OCI-LY7 (cell line): ENCODE measurements at regions not wholly inside any gene's neighbourhood (a gene's known extent, or its start where the extent isn't known, plus 50 kb on each side); places are given as distances from the start of the nearest gene placed in this dataset.

ENCODE experiments used
- BruUV-seq: library from RNA; stranded (reverse); fragments of 400-500 nt; replicated peaks from 2 replicates; lab custom pipeline; 2021; lab: Mats Ljungman, UMichigan
- CTCF ChIA-PET: fragments of 300-600 bp; sonication (Branson Sonifier 250); formaldehyde crosslinking; loops from one replicate; lab custom pipeline; 2022; ENCODE audit warnings: antibody characterized with exemption; ENCODE audit not compliant: unreplicated experiment; lab: Charles Lee
- POLR2A ChIA-PET: fragments of 300-600 bp; sonication (Branson Sonifier 250); formaldehyde crosslinking; loops from one replicate; lab custom pipeline; 2022; ENCODE audit warnings: antibody characterized with exemption; lab: Charles Lee
- DNase-seq: peaks from one replicate; pipeline ENCODE4 v3.0.0-alpha.2; 2015; ENCODE audit warnings: low spot score
- H2AFZ ChIP-seq: fragments of 200-600 bp; sonication (generic), shearing (Covaris generic); 2 replicates; pipeline ENCODE4 v1.6.1; 2014; ENCODE audit warnings: mild to moderate bottlenecking, antibody characterized with exemption, low read length, moderate library complexity
- H3K27ac ChIP-seq: fragments of 200-600 bp; sonication (generic); 2 replicates; pipeline ENCODE4 v1.5.1; 2014; ENCODE audit warnings: mixed run types, low read depth, mild to moderate bottlenecking, moderate library complexity, low read length, inconsistent platforms; ENCODE audit not compliant: poor library complexity, severe bottlenecking
- H3K36me3 ChIP-seq: fragments of 200-600 bp; sonication (generic); 2 replicates; pipeline ENCODE4 v1.6.1; 2014; ENCODE audit warnings: mild to moderate bottlenecking, antibody characterized with exemption, low read length, moderate library complexity, mixed read lengths; ENCODE audit not compliant: insufficient read depth
- H3K4me1 ChIP-seq: fragments of 200-600 bp; sonication (generic); 2 replicates; pipeline ENCODE4 v1.5.1; 2014; ENCODE audit warnings: mild to moderate bottlenecking, low read length; ENCODE audit not compliant: insufficient read depth, poor library complexity, severe bottlenecking
- H3K4me2 ChIP-seq: fragments of 200-600 bp; sonication (generic); 2 replicates; pipeline ENCODE4 v1.6.1; 2014; ENCODE audit warnings: mild to moderate bottlenecking, low read length
- H3K4me3 ChIP-seq: fragments of 200-600 bp; sonication (generic); 2 replicates; pipeline ENCODE4 v1.5.1; 2014; ENCODE audit warnings: mild to moderate bottlenecking, low read depth, low read length; ENCODE audit not compliant: poor library complexity, severe bottlenecking
- H3K79me2 ChIP-seq: fragments of 200-600 bp; sonication (generic); 2 replicates; pipeline ENCODE4 v1.6.1; 2016; ENCODE audit warnings: low read depth, mild to moderate bottlenecking, low read length, moderate library complexity, mixed read lengths; ENCODE audit not compliant: insufficient read depth
- H3K9me2 ChIP-seq: fragments of 200-600 bp; sonication (generic); 2 replicates; pipeline ENCODE4 v1.6.1; 2016; ENCODE audit warnings: mild to moderate bottlenecking, low read length, mixed read lengths; ENCODE audit not compliant: insufficient read depth
- H3K9me3 ChIP-seq: fragments of 200-600 bp; sonication (generic); 2 replicates; pipeline ENCODE4 v1.6.1; 2014; ENCODE audit warnings: mild to moderate bottlenecking, mixed run types, low read length, mixed read lengths
- H4K20me1 ChIP-seq: fragments of 200-600 bp; sonication (generic); 2 replicates; pipeline ENCODE4 v1.6.1; 2014; ENCODE audit warnings: mild to moderate bottlenecking, antibody characterized with exemption, low read length, moderate library complexity, mixed read lengths; ENCODE audit not compliant: insufficient read depth
- EZH2phosphoT487 ChIP-seq: fragments of 200-600 bp; sonication (generic); IDR thresholded peaks from 2 replicates; pipeline ENCODE4 v1.6.1; 2018; ENCODE audit warnings: low read depth, borderline replicate concordance, mild to moderate bottlenecking, mixed run types, antibody characterized with exemption, low read length, moderate library complexity, mixed read lengths
- intact Hi-C: fragments of 100-400 bp; cut with micrococcal nuclease; formaldehyde crosslinking; loops from one replicate; pipeline ENCODE4 v1.10.0; 2022; ENCODE audit not compliant: unreplicated experiment
- TF ChIP-seq, protein P1 (sequence below): fragments of 200-600 bp; sonication (generic); conservative IDR thresholded peaks from 2 replicates; pipeline ENCODE4 v1.5.1; 2014; ENCODE audit warnings: mild to moderate bottlenecking, antibody characterized with exemption, low read length, moderate library complexity, mixed read lengths

DNA sequence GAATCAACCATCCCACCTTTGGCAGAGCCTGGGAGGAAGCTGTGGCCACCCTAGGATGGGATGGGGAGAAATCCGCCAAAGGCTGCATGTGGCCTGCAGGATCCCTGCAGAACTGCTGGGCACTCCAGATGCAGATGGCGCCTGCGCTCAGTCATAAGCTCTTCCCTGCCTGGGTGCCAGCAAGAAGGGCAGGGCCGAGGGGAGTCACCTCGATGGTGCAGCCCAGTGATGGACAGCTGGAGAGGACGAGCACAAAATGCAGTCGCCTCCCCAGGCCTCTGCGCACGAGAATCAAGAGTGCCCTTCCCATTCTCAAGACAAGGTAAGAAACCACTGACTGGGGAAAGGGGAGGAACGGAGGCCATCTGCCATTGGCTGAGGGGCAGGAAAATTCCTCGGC lies 693.6 kb downstream of the TBC1D22A start:
- no peaks in the 10 kb centered on the region for H3K79me2 ChIP-seq
- no peak overlapping the region for H2AFZ ChIP-seq
- H3K4me2 ChIP-seq: no peak overlapping the region
- 0 out of 2 replicates have a peak, but pooled peaks cover 8% of the 10 kb centered on the region for H3K9me3 ChIP-seq
- POLR2A ChIA-PET: no interaction called here
- H3K27ac ChIP-seq: no peak overlapping the region
- no peaks in the 10 kb centered on the region for H3K4me1 ChIP-seq
- H3K4me3 ChIP-seq: no peak overlapping the region
- no peak for DNase-seq
- H4K20me1 ChIP-seq: no peaks in the 10 kb centered on the region
- intact Hi-C loops: no loop called here
- no peaks in the 10 kb centered on the region for H3K36me3 ChIP-seq
- TF ChIP-seq, protein P1, sequence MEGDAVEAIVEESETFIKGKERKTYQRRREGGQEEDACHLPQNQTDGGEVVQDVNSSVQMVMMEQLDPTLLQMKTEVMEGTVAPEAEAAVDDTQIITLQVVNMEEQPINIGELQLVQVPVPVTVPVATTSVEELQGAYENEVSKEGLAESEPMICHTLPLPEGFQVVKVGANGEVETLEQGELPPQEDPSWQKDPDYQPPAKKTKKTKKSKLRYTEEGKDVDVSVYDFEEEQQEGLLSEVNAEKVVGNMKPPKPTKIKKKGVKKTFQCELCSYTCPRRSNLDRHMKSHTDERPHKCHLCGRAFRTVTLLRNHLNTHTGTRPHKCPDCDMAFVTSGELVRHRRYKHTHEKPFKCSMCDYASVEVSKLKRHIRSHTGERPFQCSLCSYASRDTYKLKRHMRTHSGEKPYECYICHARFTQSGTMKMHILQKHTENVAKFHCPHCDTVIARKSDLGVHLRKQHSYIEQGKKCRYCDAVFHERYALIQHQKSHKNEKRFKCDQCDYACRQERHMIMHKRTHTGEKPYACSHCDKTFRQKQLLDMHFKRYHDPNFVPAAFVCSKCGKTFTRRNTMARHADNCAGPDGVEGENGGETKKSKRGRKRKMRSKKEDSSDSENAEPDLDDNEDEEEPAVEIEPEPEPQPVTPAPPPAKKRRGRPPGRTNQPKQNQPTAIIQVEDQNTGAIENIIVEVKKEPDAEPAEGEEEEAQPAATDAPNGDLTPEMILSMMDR: no peak
- TF ChIP-seq EZH2phosphoT487: no peak
- no TSS peak for BruUV-seq
- CTCF ChIA-PET: no interaction called here
- H3K9me2 ChIP-seq: no peaks in the 10 kb centered on the region

DNA sequence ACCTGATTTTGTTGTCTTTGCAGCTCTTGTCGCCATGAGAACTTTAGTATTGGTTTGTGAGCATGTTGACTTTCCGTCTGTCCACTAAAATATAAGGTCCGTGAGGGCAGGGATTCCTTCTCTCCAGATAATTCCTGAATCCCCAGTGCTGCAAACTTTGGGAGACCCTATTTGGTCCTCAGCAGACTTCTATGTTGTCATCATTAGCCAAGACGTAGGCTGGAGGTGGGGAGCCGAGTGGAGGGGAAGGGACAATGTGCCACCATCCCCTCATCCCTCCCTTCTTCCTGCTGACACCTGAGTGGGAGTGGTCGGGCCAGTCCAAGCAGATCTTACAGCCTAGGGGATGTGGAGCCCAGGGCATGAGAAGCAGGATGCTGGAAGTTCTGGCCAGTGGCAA lies 690.6 kb downstream of the TBC1D22A start:
- no peak overlapping the region for H3K4me3 ChIP-seq
- DNase-seq: no peak
- no TSS peak for BruUV-seq
- H3K4me1 ChIP-seq: no peaks in the 10 kb centered on the region
- H3K36me3 ChIP-seq: no peaks in the 10 kb centered on the region
- no peaks in the 10 kb centered on the region for H4K20me1 ChIP-seq
- no peak overlapping the region for H3K4me2 ChIP-seq
- no peak overlapping the region for H2AFZ ChIP-seq
- H3K9me3 ChIP-seq: 0 out of 2 replicates have a peak, but pooled peaks cover 8% of the 10 kb centered on the region
- H3K27ac ChIP-seq: no peak overlapping the region
- ChIA-PET CTCF (no interaction called here), POLR2A (no interaction called here)
- TF ChIP-seq EZH2phosphoT487: no peak
- TF ChIP-seq, protein P1: no peak
- intact Hi-C loops: no loop called here
- H3K9me2 ChIP-seq: no peaks in the 10 kb centered on the region
- no peaks in the 10 kb centered on the region for H3K79me2 ChIP-seq

DNA sequence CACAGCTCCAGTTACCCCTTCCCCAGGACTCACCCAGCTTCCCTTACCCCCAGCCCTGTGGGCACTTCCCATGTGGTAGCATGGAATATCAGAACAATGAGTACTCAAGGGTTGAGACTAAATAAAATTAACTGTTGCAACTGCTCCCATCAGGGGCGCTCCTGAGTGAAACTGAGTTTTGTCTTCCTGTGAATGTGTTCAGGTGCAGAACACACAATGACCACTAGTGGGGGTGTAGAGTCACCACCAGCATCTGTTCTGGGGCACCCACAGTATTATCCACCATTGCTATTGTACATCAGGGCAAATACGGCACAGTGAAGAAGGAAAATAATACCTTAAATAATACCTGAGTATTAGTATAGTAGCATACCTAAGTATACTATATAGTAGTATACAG lies 689.7 kb downstream of the TBC1D22A start:
- no peaks in the 10 kb centered on the region for H3K9me2 ChIP-seq
- no peaks in the 10 kb centered on the region for H3K36me3 ChIP-seq
- TF ChIP-seq EZH2phosphoT487: no peak
- TF ChIP-seq, protein P1: peak; percentile 83
- BruUV-seq: no TSS peak
- H3K9me3 ChIP-seq: 0 out of 2 replicates have a peak, but pooled peaks cover 8% of the 10 kb centered on the region
- no peak overlapping the region for H3K27ac ChIP-seq
- no peak overlapping the region for H3K4me3 ChIP-seq
- peak; percentile 49 for DNase-seq
- no peaks in the 10 kb centered on the region for H3K4me1 ChIP-seq
- H4K20me1 ChIP-seq: no peaks in the 10 kb centered on the region
- POLR2A ChIA-PET: no interaction called here
- intact Hi-C loops: no loop called here
- no peak overlapping the region for H3K4me2 ChIP-seq
- CTCF ChIA-PET: no interaction called here
- no peaks in the 10 kb centered on the region for H3K79me2 ChIP-seq
- H2AFZ ChIP-seq: no peak overlapping the region
